NCI-H187 treated with DMSO at 0.1 percent for 48 hours (cell line): ENCODE measurements at regions not wholly inside any gene's neighbourhood (a gene's known extent, or its start where the extent isn't known, plus 50 kb on each side); places are given as distances from the start of the nearest gene placed in this dataset.
"Not testable (repeated sequence)": the region's sequence is repeated elsewhere in the genome, so short reads cannot be mapped to it uniquely, and the experiment has no call there.

Experiments
- DNase-seq: peaks from one replicate; lab custom pipeline; 2025; lab: John Stamatoyannopoulos, UW

DNA sequence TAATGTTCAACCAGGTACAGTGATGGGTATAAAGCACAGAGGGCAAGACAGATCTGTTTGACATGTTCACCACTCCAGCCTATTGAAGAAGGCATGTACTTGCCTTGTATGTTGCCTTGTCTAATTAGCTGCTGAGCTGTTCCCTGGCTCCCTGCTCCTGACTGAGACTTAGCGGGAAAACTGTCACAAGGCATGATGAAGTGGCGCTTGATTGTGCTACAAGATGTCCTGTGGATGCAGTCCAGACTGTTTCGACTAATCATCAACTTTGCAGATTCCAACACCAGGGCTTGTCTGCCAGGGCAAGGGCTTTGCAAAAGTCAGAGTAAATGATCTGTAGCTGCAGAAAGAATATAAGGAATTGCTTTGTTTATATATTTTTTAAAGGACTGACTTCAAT, 136.2 kb upstream of the NRBF2 start:
- no peak for DNase-seq

DNA sequence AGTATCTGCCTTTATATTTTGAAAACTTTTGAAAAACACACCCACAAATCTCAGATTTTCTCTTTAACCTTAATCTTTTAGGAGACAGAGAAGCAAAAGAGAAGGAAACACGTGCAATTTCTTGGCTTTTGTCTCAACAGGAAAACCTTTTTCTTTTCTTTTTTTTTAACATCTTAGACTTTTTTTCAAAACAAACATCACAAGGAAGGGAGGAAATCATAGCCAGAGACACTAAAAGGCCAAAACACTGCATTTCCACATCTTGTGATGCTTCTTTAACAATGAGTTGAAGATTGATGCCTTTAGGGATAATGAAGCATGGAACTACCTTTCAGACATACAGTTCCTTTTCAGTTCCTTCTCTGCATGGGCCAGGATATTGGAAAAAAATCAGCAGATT, 136.6 kb upstream of the NRBF2 start:
- DNase-seq = no peak

DNA sequence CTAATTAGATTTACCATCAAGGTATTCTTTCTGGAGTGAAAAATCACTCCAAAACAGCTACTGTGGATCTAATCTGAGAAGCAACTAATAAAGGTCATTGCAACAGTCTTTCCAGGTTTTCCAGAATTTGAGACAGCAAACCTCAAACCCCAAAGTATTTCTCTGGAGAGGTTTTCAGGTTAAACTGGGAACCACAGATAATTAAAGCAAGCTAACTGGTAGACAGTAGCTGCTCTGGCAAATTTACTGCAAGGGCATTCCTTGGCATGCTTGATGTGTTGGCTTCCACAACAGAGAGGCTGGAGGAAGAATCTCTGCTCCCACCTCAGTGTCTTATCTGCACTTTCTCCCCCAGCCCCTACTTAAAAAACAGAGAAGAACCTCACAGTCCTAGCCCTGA, 140.0 kb upstream of the NRBF2 start:
- DNase-seq = no peak

DNA sequence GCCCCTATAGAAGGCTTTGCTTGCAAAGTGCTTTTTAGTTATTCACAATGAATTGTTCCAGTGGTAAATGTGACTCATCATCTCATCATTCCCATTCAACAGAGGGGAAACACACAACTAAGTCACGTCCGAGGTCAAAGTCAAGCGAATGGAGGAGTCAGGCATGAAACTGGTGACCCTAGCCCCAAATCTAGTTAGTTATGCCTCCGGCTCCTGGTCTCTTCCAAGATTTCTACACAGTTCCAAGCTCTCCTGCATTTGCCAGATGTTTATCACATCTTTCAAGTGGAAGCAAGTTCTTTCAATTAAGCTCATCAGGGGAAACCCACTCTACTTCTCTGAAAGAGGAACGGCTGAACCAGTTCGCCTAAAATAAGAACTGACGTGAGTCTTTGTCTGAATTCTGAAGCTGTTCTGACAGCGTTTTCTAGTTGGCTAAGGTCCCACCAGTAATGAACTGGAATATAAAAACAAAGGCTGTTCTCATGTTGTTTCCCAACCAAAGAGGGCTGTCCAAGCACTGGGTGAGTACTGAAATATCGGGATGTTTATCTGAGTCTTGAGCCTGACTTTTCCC, 140.9 kb upstream of the NRBF2 start:
- DNase-seq = no peak

DNA sequence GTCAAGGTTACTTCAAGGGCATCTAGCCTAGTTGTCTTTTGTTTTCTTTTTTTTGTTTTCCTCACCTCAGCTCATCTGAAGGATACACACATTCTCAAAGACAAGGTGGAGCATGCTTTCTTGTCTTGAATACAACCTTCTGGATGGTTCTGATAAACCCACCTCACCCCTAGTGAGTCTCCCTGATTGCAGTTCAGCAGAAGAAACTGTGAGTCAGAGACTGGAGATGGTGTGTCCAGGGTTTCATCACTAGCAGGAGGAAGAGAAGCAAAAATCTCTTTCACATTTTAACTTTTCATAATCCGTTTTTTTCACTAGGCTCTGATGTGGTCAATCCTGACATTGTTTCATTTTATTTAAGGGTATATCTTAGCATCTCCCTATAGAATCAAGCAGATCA, 143.0 kb upstream of the NRBF2 start:
- DNase-seq = no peak

DNA sequence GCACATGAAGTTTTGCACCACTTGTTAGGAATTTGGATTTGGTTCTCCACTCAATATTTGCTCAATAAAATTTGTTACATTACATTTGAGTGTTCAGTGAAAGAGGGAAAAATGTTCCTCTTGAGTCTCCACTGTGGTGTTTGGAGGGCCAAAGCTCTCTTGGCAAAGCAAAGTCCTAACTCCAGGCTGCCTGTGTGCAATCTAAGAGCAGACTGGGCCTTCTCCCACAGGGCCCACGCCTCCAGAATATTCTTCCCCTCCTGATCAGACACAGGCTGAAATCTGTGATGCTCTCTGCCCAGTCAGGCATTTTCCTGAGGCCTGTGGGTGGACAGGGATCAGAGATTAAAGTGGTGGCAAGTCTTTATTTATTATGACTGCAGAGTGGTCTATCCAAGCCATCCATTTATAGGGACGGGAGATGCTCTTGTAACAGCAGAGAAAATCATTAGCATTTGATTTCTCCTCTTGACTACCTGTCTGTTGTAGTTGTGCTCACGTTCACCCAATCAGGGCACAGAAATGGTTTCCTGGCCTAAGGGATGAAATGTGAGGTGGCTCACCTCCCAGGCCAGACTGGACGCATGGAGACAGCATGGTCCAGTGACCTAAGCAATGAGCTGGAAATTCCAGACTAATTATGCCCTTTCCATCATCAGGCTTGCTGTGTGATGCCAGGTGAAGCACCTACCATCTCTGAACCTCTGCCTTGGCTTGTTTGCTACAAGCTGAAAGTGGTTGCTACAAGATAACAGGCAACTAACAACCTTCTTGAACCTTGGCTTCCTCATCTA, 147.1 kb upstream of the NRBF2 start:
- no peak for DNase-seq

DNA sequence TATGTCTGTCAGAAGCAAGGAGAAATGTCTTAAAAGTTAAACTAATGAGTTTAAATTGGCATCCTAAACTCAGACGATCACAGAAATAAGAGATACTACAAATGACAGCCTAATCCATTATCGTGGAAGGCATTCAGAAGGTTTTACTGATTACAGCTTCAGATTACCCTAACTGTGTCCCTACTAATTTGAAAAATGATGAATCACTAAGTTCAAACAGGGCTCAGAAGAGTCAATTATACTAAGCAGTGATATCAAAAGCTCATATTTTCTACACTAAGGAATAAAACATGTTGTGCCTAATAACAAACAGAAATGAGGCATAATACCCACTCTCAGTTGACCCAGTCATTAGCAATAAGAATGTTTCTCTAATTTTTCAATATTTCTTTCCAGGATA, 152.0 kb upstream of the NRBF2 start:
- no peak for DNase-seq

DNA sequence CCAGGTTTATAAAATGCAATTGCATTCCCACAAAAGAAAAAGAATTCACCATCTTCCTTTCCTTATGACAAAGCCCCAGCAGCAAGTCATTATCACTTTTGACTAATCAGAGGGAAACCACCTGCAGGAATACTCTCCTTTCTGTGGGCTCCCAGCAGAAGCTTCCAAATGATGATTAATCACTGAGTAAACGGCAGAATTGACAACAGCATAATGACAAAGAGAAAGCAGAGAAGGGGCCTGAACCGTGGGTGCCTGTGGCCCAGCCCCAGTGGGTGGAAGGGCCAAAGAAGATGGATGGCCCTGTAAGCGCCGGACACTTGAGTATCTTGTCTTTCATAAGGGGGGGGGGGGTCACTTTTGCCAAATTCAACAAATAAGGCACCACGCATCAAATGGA, 152.4 kb upstream of the NRBF2 start:
- DNase-seq = no peak

DNA sequence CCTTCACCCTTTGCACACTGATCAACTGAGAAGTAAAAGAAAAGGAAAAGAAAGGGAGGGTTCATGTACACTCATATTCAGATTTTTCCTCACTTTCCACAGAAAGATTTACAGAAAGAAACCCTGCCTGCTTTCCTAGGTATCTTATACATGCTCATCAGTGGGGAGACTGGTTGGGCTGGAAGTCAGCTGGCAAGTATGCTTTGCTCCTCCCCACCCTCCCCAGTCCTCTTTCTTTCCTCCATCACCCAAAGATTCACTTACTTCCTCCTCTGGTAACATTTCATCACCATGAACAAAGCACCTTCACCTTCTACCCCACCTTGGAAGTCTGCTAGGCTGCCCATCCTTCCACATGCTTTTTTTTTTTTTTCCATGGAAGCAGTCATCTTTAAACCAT, 153.2 kb upstream of the NRBF2 start:
- DNase-seq = no peak

DNA sequence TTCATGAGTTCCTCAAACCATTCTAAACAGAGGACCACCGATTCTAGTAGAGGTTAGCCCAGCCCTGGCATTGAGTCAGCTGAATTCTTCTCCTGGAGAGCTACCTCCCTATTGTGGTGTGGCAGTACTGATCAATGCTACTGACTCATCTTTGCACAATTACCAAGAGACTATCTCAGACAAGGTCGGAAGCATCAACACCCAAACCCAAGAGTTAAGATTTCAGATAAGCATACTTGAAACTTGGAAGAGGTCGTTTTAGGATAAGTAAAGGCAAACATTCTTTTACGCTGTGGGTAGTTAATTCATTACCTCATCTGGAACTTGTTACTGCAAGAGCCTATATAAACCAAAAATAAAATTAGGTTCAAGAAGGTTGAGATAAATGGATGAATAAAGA, 154.6 kb upstream of the NRBF2 start:
- DNase-seq = no peak

DNA sequence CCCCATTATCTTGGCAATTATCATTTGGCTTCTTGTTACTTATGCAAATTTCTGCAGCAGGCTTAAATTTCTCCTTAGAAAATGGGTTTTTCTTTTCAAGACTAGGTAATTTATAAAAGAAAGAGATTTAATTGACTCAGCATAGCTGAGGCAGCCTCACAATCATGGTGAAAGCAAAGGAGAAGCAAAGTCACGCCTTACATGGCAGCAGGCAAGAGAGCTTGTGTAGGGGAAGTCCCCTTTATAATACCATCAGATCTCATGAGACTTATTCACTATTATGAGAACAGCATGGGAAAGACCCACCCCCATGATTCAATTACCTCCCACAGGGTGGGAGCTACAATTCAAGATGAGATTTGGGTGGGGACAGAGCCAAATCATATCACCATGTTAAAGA, 158.3 kb upstream of the NRBF2 start:
- not testable (repeated sequence) for DNase-seq

DNA sequence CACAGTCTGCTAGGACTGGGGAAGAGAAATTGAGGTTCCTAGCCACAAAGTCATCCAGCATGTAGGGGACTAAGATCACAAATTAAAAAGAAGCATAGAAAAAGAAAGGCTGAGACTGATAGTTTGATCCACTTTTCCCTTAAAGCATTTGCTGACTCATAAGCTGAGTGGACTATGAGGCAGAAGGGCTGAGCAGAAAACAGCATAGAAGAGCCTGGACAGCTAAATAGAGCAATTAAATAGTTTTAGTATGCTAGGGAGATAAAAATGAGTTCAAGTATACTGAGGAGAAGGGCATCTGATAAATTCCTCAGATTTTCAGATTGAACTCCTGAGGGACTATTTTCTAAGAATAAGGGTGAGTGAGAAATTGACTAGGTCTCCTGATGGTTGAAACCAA, 155.9 kb upstream of the EGR2 start:
- no peak for DNase-seq

DNA sequence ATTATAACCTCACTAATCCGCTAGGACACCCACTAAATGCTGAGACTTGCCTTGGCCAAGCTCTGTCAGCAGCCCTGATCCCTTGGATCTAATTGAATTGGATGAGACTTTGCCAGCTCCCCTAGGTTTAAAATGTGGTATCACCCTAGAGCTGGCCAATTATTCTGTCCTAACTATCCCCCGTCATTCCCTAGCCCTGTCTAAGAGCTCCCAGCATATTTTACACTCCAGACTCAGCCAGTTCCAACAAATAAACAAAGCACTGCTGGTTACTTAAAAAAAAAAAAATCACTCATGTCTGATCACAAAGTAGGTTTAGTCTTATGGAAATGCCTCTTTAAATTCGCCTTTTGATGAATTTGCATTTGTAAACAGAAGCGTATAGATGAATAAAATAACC, 147.9 kb upstream of the EGR2 start:
- no peak for DNase-seq

DNA sequence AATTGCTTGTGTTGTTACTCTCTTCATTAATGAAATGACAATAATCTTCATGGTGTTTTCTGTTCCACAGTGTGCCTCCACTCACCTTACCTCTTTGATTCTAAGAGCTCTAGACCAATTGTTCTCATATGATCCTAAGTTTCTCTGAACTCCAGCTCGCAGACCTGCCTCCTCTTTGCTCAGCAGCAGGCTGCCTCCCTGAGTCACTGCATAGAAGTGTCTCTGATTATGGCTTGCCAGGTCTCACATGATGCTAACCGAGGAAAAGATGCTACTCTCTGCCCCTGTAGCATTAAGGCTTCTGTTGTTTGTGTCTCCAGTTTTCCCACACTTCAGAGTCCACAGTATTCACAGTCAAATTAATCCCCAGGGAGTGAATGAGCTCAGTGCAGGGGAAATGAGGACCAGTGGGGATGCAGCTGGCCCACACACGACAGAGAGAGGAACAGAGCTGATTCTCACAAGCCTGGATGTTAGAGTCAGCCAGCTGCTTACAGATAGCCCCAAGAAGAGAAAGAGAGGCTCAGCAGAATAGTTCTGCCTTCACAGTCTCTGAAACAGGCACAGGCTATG, 145.9 kb upstream of the EGR2 start:
- DNase-seq = no peak

DNA sequence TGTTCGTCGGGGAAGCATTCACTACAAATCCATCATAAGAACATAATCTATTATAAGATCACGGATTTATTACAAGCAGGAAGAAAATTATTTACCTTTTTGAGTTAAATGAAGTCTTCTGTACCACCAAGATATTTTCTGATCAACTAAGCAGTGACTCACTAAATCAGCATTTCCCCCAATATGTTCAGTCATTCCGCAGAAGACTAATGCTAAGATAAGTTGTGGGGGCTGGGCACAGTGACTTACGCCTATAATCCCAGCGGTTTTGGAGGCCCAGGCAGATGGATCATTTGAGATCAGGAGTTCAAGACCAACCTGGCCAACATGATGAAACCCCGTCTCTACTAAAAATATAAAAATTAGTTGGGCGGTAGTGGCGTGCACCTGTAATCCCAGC, 144.2 kb upstream of the EGR2 start:
- no peak for DNase-seq

DNA sequence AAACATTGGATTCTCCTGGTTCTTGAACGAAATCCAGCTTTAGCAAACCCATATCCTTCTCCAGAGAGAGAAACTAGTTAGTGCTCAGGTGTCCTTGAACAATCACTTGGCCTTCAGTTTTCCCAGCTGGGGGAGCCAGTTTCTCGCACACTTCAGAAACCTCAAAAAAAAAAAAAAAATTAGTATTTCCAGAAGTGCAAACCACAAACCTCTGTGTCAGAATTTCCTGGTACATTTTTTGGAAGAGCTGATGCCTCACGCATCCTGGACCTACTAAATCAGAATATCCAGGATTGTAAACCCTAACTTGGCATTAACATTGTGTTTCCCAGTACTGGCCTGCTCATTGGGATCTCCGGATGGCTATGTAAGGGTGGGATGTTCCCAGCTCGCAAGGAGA, 143.4 kb upstream of the EGR2 start:
- no peak for DNase-seq

DNA sequence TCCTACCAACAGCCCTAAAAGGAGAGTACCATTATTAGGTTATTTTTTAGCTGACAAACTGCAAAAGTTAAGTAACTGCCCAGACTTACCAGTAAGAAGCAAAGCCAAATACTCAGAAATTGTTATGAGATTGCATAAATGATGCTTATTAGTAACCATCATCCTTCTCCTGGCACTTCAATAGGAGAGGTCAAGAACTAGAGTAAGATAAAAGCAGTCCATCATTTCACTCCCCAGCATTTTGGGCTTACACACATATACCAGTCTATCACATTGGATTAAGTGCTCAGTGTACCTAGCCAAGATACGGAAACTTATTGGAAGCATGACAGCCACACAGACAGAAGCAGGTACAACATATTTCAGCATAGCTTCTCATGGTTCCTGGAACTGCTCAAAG, 142.8 kb upstream of the EGR2 start:
- DNase-seq = no peak

DNA sequence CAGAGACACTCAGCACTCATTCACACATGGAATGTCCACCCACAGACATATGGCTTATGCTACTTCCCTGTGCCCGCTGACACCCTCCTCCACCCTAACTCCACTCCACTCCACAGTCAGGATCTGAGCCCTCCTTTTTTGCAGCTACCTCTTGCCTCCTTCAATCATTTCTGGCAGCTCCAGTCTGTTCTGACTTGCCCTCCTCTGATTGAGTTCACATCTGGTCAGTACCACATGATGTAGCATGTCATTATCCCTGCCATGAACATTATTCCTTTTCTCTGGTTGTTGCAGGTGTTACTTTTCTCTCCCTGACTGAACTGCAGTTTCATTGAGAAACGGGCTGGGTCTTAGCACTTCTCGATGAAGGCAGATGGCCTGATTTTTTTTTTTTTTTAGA, 130.1 kb upstream of the EGR2 start:
- no peak for DNase-seq

DNA sequence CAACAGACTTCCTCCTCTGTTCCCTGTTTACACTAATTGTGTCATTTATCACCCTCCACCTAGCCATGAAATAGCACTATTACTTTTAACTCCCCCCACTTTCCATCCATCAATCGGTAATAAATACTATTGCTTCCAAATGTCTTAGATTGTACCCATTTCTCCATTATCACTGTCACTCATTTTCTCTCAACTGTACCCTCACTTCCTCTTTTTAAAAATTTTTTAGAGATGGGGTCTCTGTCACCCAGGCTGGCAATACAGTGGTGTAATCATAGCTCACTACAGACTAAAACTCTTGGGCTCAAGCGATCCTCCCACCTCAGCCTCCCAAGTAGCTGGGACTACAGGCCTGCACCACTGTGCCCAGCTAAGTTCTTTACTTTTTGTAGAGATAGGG, 123.5 kb upstream of the EGR2 start:
- DNase-seq = no peak

DNA sequence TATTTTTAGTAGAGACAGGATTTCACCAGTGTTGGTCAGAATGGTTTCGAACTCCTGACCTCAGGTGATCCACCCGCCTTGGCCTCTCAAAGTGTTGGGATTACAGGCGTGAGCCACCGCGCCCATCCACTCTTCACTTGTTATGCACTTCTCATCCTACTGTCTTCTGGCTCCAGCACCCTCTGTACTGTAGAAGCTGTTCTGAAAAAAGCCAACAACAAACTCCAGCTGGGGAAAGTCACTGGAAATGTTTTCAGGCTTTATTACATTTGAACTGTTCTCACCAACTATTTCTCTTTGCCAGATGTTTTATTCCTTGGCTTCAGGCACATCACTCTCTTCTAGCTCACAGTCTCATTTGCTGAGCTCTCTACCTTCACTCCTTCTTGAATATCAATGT, 122.5 kb upstream of the EGR2 start:
- DNase-seq = no peak

DNA sequence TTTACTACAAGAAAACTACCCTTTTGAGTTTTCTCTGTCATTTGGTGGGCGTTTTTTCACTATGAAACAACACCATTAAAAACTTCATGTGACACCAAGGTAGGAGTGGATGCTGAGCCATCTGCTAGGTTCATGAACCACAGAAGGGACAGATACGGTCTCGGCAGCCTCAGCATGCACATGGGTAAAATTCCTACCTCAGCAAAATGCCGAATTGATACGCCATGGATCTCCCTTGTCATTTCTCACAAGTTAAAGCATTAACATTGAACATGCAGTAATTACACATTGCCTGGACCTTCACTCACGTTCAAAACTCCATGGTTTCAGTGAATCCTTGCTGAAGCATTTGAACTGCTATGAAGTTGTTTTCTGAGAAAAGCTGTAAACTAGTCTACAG, 121.5 kb upstream of the EGR2 start:
- no peak for DNase-seq

DNA sequence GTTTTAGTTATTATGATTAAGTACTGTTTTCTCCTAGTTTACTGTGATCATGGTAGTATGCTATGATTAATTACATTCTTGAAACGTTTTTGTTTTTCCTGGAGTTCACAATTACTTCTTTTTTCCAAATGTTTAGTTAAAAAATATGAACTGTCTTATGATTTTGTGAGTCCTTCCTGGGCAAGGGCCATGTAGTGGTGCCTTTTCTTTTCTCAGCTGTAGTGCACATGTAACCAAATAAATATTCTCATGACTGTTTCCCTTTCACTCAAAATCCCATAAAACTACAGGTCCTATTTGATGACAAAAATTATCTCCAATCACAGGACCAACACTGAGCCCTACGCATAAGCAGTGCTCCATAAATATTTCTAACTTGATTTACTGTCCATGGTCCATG, 118.9 kb upstream of the EGR2 start:
- DNase-seq = no peak

DNA sequence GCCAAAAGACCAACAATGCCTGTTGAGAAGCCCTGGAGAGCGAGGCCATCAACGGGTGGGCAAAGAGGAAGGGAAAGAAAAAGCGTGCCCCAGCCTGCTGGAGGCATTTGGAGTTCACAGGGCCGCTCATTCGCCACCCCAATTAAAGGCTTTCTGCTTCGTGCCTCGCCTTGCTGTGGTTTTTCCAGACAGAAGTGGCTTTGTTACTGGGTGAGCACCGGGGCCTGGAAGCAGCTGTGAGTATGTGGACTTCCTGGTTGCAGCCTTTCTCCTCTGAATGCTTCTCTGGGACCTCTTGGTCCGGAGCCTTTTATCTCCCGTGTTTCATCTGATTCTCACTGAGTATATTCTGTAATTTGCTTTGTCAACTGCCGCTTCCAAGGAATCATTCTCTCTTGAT, 118.1 kb upstream of the EGR2 start:
- no peak for DNase-seq

DNA sequence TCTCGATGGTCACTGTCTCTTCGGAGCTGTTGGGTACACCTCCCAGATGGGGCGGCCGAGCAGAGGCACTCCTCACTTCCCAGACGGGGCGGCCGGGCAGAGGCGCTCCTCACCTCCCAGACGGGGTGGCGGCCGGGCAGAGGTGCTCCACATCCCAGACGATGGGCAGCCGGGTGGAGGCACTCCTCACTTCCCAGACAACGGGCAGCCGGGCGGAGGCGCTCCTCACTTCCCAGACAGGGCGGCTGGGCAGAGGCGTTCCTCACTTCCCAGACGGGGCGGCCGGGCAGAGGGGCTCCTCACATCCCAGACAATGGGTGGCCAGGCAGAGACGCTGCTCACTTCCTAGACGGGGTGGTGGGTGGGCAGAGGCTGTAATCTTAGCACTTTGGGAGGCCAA, 112.6 kb upstream of the EGR2 start:
- DNase-seq = not testable (repeated sequence)
